Gastroesophageal sphincter (tissue), 3 donors: ENCODE measurements at regions not wholly inside any gene's neighbourhood (a gene's known extent, or its start where the extent isn't known, plus 50 kb on each side); places are given as distances from the start of the nearest gene placed in this dataset.

Experiments used
- POLR2A ChIP-seq, 2 donors: fragments of 450-650 bp; IDR thresholded peaks; one replicate each; pipeline ENCODE4 v1.6.1; 2017; ENCODE audit warnings: antibody characterized with exemption in 2 of 2, mild to moderate bottlenecking in 2 of 2, moderate library complexity in 1 of 2
- TF ChIP-seq, protein P1 (sequence below), 4 experiments: fragments of 200-600 bp in 2 of 4; fragments of 450-650 bp in 2 of 4; sonication (generic) in 1 of 4; IDR thresholded peaks; one replicate each; pipeline ENCODE4 v1.5.1; 2017 to 2019; ENCODE audit warnings: antibody characterized with exemption in 4 of 4, mild to moderate bottlenecking in 2 of 4, moderate library complexity in 2 of 4

DNA sequence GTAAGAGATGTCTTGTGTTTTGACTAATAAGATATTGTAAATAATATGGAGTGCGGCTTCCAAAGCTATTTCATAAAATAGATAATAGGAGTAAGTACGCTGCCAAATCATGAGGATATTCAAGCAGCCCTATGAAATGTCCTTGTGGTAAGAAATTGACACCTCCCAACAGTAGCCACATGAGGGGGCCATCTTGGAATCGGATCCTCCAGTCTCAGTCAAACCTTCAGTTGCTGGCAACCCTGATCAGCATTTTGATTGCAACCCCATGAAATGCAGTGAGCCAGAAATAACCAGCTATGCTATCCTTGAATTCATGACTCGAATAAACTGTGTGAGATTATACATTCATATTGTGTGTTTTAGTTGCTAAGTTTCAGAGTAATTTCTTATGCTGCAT lies 212.4 kb downstream of the PLA2G4A start:
- TF ChIP-seq, protein P1, sequence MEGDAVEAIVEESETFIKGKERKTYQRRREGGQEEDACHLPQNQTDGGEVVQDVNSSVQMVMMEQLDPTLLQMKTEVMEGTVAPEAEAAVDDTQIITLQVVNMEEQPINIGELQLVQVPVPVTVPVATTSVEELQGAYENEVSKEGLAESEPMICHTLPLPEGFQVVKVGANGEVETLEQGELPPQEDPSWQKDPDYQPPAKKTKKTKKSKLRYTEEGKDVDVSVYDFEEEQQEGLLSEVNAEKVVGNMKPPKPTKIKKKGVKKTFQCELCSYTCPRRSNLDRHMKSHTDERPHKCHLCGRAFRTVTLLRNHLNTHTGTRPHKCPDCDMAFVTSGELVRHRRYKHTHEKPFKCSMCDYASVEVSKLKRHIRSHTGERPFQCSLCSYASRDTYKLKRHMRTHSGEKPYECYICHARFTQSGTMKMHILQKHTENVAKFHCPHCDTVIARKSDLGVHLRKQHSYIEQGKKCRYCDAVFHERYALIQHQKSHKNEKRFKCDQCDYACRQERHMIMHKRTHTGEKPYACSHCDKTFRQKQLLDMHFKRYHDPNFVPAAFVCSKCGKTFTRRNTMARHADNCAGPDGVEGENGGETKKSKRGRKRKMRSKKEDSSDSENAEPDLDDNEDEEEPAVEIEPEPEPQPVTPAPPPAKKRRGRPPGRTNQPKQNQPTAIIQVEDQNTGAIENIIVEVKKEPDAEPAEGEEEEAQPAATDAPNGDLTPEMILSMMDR (IDR thresholded peaks at IDR 0.05), result no peak
- TF ChIP-seq POLR2A (IDR thresholded peaks at IDR 0.05), result no peak
